HUES64 (cell line): ENCODE measurements at regions not wholly inside any gene's neighbourhood (a gene's known extent, or its start where the extent isn't known, plus 50 kb on each side); places are given as distances from the start of the nearest gene placed in this dataset.

Experiments used
- H3K27ac ChIP-seq: 2 replicates; pipeline ENCODE4 v1.7.0; 2013; ENCODE audit warnings: low read depth, low read length, inconsistent platforms
- H3K27me3 ChIP-seq: 2 replicates; pipeline ENCODE4 v1.6.1; 2013; ENCODE audit warnings: mild to moderate bottlenecking, low read length; ENCODE audit not compliant: insufficient read depth
- H3K36me3 ChIP-seq: 2 replicates; pipeline ENCODE4 v1.6.1; 2013; ENCODE audit warnings: mild to moderate bottlenecking, low read length; ENCODE audit not compliant: insufficient read depth
- H3K4me1 ChIP-seq: 2 replicates; pipeline ENCODE4 v1.6.1; 2013; ENCODE audit warnings: mild to moderate bottlenecking, low read length, moderate library complexity; ENCODE audit not compliant: insufficient read depth
- H3K4me3 ChIP-seq: 2 replicates; pipeline ENCODE4 v1.5.1; 2013; ENCODE audit warnings: mild to moderate bottlenecking, low read length, moderate library complexity
- H3K9ac ChIP-seq: 2 replicates; pipeline ENCODE4 v1.6.1; 2013; ENCODE audit warnings: mild to moderate bottlenecking, low read depth, low read length
- H3K9me3 ChIP-seq: 2 replicates; pipeline ENCODE4 v1.6.1; 2013; ENCODE audit warnings: low read depth, low read length; ENCODE audit not compliant: insufficient read depth
- WGBS: fragments of 150-250, 120-280 bp; methylation state at CpG from one replicate; pipeline ENCODE4 v1.1.7; 2013; ENCODE audit warnings: missing lambda C conversion rate; 5-methylcytosine and 5-hydroxymethylcytosine counted together

DNA sequence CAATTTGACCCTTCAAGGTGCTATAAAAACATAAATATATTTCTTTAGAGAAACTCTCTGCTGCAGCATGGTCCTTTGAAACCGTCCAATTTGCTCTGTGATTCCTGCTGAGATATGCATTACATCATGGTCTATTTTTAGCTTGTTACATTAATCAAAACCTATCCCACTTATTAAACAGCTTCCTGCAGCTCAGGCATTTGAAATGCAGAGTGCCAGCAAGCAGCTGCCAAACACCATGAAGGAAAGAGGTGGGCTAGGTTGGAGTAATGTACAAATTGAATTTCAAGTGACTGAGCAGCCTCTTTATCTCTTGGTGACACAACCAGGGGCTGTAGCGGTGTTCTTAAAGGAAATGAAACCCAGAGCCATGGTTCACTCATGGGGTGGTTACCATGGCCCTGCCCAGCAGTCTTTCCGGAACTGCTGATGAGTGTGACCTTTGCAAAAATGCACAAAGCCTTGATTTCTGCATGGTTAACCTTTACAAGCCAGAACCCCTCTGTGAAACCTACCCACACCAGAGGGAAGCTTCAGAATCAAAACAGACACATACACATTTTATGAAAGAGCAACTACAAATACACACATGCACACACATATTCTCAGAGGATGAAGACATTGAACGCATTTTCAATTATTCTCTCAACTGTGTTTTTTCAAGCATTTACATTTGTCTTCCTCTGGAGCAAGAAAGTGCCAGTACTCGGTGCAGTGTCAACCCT is 155.8 kb upstream of the ZNF608 start:
- Histone ChIP-seq H3K36me3 (no peaks in the 10 kb centered on the region), H3K4me1 (peaks cover 38% of the 10 kb centered on the region), H3K27me3 (peaks cover 26% of the 10 kb centered on the region), H3K27ac (no peak overlapping the region), H3K9me3 (peaks cover 6% of the 10 kb centered on the region; the same call in 1 of the 2 replicates), H3K9ac (no peak overlapping the region), H3K4me3 (no peak overlapping the region)
- WGBS = 66% methylated on average over 5 of the region's 5 CpGs

DNA sequence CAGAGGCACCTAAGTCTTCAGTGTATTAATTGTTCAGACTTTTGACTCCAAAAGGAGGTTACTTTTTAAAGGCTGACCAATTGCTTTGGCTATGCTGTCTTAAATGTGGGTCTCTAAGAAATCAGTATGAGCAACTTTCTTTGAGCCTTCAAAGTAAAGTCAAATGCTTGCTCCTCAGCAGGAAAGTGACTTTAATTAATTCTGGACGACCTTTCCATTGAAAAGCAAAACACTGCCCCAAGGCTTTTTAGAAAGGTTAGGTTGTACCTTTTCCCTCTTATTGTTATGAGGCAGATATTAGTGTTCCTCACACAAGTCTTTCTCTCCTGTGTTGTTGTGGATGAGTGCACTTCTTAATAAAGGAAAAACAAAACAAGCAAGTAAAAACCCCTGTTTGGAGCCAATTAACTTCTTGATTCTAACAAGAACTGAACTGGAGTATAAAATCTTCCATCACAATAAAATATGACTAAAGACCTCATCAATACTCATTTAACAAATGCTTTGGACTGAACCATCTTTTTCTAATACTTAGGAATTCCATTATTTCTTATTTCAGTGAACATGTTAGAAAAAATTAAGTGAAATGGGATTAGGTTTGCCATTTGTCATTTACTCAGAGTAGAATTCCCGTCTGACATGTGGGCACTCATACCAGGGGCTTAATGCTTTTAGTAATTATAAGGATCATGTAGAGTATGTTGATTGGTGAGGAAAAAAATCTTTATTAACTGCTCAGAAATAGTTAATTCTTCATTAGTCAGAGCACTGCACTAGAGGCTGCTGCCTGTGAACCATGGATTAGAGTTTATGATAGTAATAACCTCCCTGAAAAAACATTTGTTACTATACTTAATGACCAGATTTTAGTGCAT is 159.1 kb upstream of the ZNF608 start:
- 37% methylated on average over 2 of the region's 2 CpGs for WGBS
- Histone ChIP-seq H3K27ac (no peak overlapping the region), H3K9me3 (no peaks in the 10 kb centered on the region), H3K27me3 (peaks cover 26% of the 10 kb centered on the region), H3K4me1 (peaks cover 53% of the 10 kb centered on the region), H3K36me3 (no peaks in the 10 kb centered on the region), H3K9ac (no peak overlapping the region), H3K4me3 (no peak overlapping the region)

DNA sequence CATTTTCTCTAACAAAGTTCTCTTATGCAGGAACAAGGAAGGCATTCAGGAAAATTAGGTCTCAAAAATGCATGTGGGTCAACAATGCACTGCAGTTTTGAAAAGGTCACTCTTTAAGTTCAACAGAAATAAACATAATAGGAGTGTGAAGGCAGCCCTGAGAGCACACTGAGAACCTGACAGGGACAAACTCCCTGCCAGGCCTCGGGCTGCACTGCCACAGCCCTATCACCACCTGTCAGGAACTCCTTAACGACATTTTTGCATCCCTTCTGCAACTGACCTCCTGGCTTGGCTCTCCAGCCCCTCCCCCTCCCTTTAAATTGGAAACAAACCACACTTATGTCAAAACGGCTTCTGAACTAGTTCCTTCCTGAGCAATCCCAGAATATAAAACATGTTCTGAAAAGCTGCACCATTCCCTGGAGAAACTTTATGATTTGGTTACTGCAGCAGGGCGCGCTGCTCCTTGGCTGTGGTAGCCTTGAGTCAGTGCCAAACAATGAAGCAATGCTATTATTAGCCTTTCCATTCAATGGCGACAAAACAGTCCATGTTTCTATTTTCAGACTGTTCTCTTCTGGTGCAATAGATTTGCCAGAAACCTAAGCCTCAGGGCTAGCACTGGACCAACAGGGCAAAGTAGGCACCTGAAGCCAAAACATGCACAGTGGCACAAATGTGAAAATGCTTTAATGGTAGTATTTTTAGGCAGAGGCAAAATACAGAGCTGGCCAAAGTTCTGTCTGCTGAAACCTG is 160.1 kb upstream of the ZNF608 start:
- H3K9me3 ChIP-seq = no peaks in the 10 kb centered on the region
- H3K9ac ChIP-seq = no peak overlapping the region
- H3K27me3 ChIP-seq = peaks cover 26% of the 10 kb centered on the region
- no peak overlapping the region for H3K27ac ChIP-seq
- no peak overlapping the region for H3K4me3 ChIP-seq
- WGBS = 29% methylated on average over 6 of the region's 6 CpGs
- no peaks in the 10 kb centered on the region for H3K36me3 ChIP-seq
- H3K4me1 ChIP-seq = peaks cover 53% of the 10 kb centered on the region

DNA sequence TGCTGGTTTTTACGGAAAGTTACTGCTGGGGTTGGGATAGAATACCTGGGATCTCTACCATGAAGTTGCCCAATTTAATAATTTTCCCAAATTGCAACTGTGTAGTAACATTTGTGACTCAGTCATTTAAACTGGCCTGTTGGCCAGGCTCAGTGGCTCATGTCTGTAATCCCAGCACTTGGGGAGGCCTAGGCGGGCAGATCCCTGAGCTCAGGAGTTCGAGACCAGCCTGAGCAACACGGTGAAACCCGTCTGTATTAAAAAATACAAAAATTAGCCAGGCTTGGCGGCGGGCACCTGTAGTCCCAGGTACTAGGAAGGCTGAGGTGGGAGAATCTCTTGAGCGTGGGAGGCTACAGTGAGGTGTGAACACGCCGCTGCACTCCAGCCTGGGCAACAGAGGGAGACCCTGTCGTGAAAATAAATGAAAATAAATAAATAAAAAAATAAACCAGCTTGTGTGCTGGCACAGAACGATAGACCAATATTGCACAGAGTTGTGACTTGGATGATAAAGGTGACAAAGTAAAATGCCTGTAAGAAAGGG is 160.7 kb upstream of the ZNF608 start:
- Histone ChIP-seq H3K4me1 (peaks cover 46% of the 10 kb centered on the region), H3K27ac (no peak overlapping the region), H3K4me3 (no peak overlapping the region), H3K36me3 (no peaks in the 10 kb centered on the region), H3K9me3 (no peaks in the 10 kb centered on the region), H3K9ac (no peak overlapping the region), H3K27me3 (peaks cover 26% of the 10 kb centered on the region)
- 93% methylated on average over 11 of the region's 12 CpGs for WGBS

DNA sequence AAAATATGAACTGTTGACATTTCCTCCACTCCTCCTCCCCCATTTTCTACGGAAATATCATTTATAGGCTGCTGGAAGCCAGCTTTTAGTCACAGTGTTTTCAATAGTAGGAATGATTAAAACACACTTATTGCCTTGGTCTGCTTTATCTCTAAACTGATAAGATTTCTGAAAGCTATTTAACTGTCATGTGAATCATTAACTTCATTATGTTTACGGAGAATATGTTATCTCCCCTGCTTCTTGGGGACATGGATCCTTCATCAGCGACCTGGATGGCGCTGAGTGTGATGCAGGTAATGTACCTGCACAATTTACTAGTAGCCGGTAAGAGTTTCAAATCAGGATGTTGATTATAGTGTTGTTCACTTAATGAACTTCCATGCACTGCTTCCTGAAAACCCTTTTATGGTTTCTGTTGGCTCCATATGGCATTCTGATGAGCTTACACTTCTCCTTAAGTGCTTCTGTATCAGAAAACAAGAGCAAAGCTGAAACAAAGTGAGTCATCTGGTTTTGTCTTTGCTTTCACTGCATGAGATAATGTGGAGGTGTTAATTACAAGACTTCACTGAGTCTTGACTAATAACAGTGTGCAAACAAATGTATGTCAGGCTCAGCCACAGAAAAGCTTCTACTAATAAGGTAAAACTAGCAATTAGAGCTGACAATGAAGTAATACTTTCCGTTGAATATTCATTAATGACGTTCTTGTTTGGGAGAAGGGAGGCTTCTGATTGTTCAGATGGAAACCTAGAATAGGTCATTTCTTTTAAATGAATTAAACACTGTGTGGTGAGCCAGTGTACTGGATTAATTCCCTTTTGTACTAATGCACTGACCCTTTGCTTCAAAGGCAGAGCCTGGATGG is 162.4 kb upstream of the ZNF608 start:
- 70% methylated on average over 6 of the region's 7 CpGs for WGBS
- no peaks in the 10 kb centered on the region for H3K36me3 ChIP-seq
- H3K4me1 ChIP-seq = peaks cover 39% of the 10 kb centered on the region
- H3K9ac ChIP-seq = no peak overlapping the region
- no peak overlapping the region for H3K4me3 ChIP-seq
- peaks cover 12% of the 10 kb centered on the region; the same call in 1 of the 2 replicates for H3K27me3 ChIP-seq
- no peaks in the 10 kb centered on the region for H3K9me3 ChIP-seq
- H3K27ac ChIP-seq = no peak overlapping the region; the same call in 1 of the 2 replicates

DNA sequence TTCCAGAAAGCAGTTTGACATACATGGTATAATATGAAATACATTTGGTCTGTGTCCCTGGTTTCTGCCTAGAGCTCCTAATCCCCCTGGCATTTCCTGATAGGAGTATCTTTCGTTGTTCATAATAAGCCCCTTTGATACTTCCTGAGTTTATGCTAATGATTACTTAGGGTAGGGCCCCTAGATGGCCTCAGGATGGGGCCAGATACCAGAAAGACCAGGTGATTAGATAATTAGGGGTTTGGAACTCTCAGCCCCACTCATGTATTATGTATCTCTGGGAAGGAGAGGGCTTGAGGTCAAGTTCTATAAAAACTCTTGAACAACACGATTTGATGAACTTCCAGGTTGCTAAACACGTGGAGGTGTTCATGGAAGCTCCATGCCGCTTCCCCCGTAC is 163.3 kb upstream of the ZNF608 start:
- H3K4me1 ChIP-seq = peaks cover 39% of the 10 kb centered on the region
- peaks cover 5% of the 10 kb centered on the region; the same call in 1 of the 2 replicates for H3K27me3 ChIP-seq
- H3K4me3 ChIP-seq = no peak overlapping the region
- H3K9ac ChIP-seq = no peak overlapping the region
- H3K9me3 ChIP-seq = no peaks in the 10 kb centered on the region
- 88% methylated on average over 5 of the region's 5 CpGs for WGBS
- no peaks in the 10 kb centered on the region for H3K36me3 ChIP-seq
- no peak overlapping the region for H3K27ac ChIP-seq

DNA sequence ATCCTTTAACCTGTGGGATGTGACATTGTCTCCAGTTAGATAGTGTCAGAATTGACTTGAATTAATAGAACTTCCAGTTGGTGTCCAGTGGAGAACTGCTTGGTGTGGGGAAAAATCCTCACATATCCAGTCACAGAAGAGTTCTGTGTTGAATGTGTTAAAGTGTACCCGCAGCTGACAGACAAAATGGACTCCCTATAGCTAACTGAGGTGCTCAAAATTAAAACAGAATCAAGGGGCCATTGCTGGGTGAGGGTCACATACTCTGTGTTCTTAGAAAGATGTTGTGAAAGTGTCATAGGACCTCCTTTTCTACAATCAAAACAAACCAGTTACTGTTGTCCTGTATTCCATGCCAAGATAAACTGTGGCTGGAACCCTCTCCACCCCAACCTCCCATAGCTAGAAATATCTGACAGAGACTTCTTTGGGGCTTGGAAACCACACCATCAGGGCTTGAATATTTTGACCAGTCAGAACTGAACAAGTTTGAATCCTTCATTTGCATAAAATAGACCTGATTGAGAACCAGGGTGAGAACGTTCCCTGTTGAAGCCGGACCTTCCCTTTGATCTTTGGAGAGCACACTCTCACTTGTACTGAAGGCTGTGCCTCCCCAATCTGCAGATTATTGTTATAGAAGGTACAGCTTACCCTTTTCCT is 164.0 kb upstream of the ZNF608 start:
- H3K4me3 ChIP-seq = no peak overlapping the region

DNA sequence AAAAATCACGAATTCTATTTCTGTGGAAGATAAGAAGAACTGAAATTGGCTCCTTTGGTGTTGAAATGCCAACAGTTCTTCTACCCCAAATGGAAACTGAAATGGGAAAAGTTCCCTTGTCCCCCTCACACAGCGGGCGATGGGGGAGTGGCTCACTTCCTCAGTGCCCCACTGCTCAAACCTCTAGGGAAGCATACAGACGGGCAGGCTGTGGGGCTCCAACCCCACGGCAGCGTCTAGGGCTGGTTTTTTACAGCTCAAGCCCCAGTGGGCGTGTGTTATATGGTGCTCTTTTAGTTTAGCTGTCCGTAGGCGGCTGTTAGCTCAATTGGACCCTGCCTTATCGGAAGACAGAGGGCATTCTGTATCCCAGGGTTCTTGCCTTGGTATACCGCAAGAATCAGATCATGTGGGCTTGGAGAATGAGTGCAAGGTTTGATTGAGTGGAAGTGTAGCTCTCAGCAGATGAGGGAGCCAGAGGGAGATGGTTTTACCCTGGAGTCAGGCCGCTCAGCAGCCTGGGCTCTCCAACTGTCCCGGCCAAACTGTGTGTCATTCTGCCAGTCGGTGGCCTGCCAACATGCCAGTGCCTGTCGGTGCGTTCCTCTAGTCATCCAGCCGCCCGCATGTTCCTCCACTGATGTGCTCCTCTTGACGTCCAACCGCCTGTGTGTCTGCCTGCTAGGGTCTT is 166.3 kb upstream of the ZNF608 start:
- WGBS = 92% methylated on average over 20 of the region's 20 CpGs
- H3K27ac ChIP-seq = no peak overlapping the region
- H3K27me3 ChIP-seq = no peaks in the 10 kb centered on the region
- no peaks in the 10 kb centered on the region for H3K36me3 ChIP-seq
- H3K4me3 ChIP-seq = no peak overlapping the region
- H3K9ac ChIP-seq = no peak overlapping the region
- peaks cover 15% of the 10 kb centered on the region for H3K4me1 ChIP-seq
- 0 out of 2 replicates have a peak, but pooled peaks cover 4% of the 10 kb centered on the region for H3K9me3 ChIP-seq

More for the DNA sequence above, 164.0 kb upstream of the ZNF608 start:
- no peak overlapping the region for H3K27ac ChIP-seq
- H3K27me3 ChIP-seq = peaks cover 5% of the 10 kb centered on the region; the same call in 1 of the 2 replicates
- peaks cover 31% of the 10 kb centered on the region for H3K4me1 ChIP-seq
- H3K9ac ChIP-seq = no peak overlapping the region
- no peaks in the 10 kb centered on the region for H3K36me3 ChIP-seq
- WGBS = 85% methylated on average over 3 of the region's 3 CpGs
- H3K9me3 ChIP-seq = 0 out of 2 replicates have a peak, but pooled peaks cover 4% of the 10 kb centered on the region

DNA sequence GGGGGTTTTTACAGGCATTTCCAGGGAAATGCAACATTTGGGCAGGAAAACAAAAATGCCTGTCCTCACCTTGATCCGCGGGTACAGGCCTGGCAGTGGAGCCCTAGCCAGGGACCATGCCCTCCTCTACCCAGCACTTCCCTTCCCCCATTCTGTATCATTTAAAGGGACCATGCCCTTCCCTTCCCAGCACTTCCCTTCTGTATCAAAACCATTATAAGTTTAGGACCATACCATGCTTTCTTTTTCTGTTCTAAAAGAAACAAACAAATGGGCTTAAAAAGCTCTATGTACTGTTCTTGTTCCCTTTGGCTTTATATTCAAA is 166.9 kb upstream of the ZNF608 start:
- no peak overlapping the region for H3K4me3 ChIP-seq
- H3K27ac ChIP-seq = no peak overlapping the region
- WGBS = 89% methylated on average over 2 of the region's 2 CpGs
- H3K9ac ChIP-seq = no peak overlapping the region
- H3K36me3 ChIP-seq = no peaks in the 10 kb centered on the region
- peaks cover 17% of the 10 kb centered on the region for H3K4me1 ChIP-seq
- H3K9me3 ChIP-seq = 0 out of 2 replicates have a peak, but pooled peaks cover 4% of the 10 kb centered on the region
- no peaks in the 10 kb centered on the region for H3K27me3 ChIP-seq
